ENCODE measurements at regions not wholly inside any gene's neighbourhood (a gene's known extent, or its start where the extent isn't known, plus 50 kb on each side); places are given as distances from the start of the nearest gene placed in this dataset.

- no peak for TF ChIP-seq CTCF (IDR thresholded peaks at IDR 0.05; ENCODE audit: low read depth, low read length)
- DNase-seq (ENCODE audit: extremely low read depth, low read depth): no peak
Observed at GRCh38 chr20:10984913-10985312, 311.1 kb upstream of the JAG1 start.

- no peak for TF ChIP-seq CTCF (IDR thresholded peaks at IDR 0.05; ENCODE audit: low read depth, low read length)
- no peak for DNase-seq (ENCODE audit: extremely low read depth, low read depth)
Observed at GRCh38 chr20:10985536-10985935, 311.7 kb upstream of the JAG1 start.

GRCh38 chr20:10986586-10986985 lies 312.8 kb upstream of the JAG1 start:
- no peak for DNase-seq (ENCODE audit: extremely low read depth, low read depth)
- TF ChIP-seq CTCF (IDR thresholded peaks at IDR 0.05; ENCODE audit: low read depth, low read length): no peak

GRCh38 chr20:10987651-10988383 lies 314.0 kb upstream of the JAG1 start:
- no peak for TF ChIP-seq CTCF (IDR thresholded peaks at IDR 0.05; ENCODE audit: low read depth, low read length)
- DNase-seq (ENCODE audit: extremely low read depth, low read depth): no peak

- no peak for DNase-seq (ENCODE audit: extremely low read depth, low read depth)
- no peak for TF ChIP-seq CTCF (IDR thresholded peaks at IDR 0.05; ENCODE audit: low read depth, low read length)
Observed at GRCh38 chr20:10990625-10991382, 317.0 kb upstream of the JAG1 start.

- no peak for DNase-seq (ENCODE audit: extremely low read depth, low read depth)
- no peak for TF ChIP-seq CTCF (IDR thresholded peaks at IDR 0.05; ENCODE audit: low read depth, low read length)
Observed at GRCh38 chr20:10992731-10993130, 318.9 kb upstream of the JAG1 start.

- DNase-seq (ENCODE audit: extremely low read depth, low read depth): no peak
- TF ChIP-seq CTCF (IDR thresholded peaks at IDR 0.05; ENCODE audit: low read depth, low read length): no peak
Observed at GRCh38 chr20:10994991-10995700, 321.3 kb upstream of the JAG1 start.
